ENCODE measurements at regions not wholly inside any gene's neighbourhood (a gene's known extent, or its start where the extent isn't known, plus 50 kb on each side); places are given as distances from the start of the nearest gene placed in this dataset.
A peak's percentile ranks its signal among the peaks of the same experiment; 100 is the strongest.

- intact Hi-C loops (cut with DNase I): no loop called here
- H3K9me3 ChIP-seq (ENCODE audit: control insufficient read depth in 2 of 3, insufficient read depth in 1 of 3, low read length in 3 of 3): no peaks in the 10 kb centered on the region
- FAIRE-seq: no peak
- peaks cover 0 to 4% (median 0%) of the 10 kb centered on the region in 3 donors for H3K4me1 ChIP-seq (ENCODE audit: control insufficient read depth in 2 of 3, insufficient read depth in 2 of 3, low read depth in 1 of 3, low read length in 3 of 3)
- DNase-seq: peak in 2 of 5 donors; percentile 43 to 61
- no peak overlapping the region for H3K4me3 ChIP-seq (ENCODE audit: low read length in 3 of 3)
- no peak for TF ChIP-seq CTCF (IDR thresholded peaks at IDR 0.05; ENCODE audit: borderline replicate concordance, extremely low read depth, insufficient read depth)
- no peak overlapping the region for H3K27ac ChIP-seq (ENCODE audit: low read depth in 2 of 2, low read length in 2 of 2)
- H3K9ac ChIP-seq (ENCODE audit: low read length in 3 of 3): no peak overlapping the region
- H3K27me3 ChIP-seq (ENCODE audit: control insufficient read depth, insufficient read depth, low read length): no peaks in the 10 kb centered on the region
- H3K36me3 ChIP-seq (ENCODE audit: control insufficient read depth in 2 of 3, insufficient read depth in 3 of 3, low read length in 3 of 3): no peaks in the 10 kb centered on the region
These were observed 272.4 kb downstream of the C16orf95 start for GRCh38 chr16:87044829-87045228.

GRCh38 chr16:87045466-87046216 lies 271.6 kb downstream of the C16orf95 start:
- H3K27me3 ChIP-seq (ENCODE audit: control insufficient read depth, insufficient read depth, low read length): no peaks in the 10 kb centered on the region
- no peak for FAIRE-seq
- DNase-seq: peak in 2 of 5 donors; percentile 37 to 59
- H3K9me3 ChIP-seq (ENCODE audit: control insufficient read depth in 2 of 3, insufficient read depth in 1 of 3, low read length in 3 of 3): no peaks in the 10 kb centered on the region
- intact Hi-C loops (cut with DNase I): no loop called here
- H3K4me3 ChIP-seq (ENCODE audit: low read length in 3 of 3): no peak overlapping the region
- H3K9ac ChIP-seq (ENCODE audit: low read length in 3 of 3): no peak overlapping the region
- no peaks in the 10 kb centered on the region for H3K36me3 ChIP-seq (ENCODE audit: control insufficient read depth in 2 of 3, insufficient read depth in 3 of 3, low read length in 3 of 3)
- no peak overlapping the region for H3K27ac ChIP-seq (ENCODE audit: low read depth in 2 of 2, low read length in 2 of 2)
- no peak for TF ChIP-seq CTCF (IDR thresholded peaks at IDR 0.05; ENCODE audit: borderline replicate concordance, extremely low read depth, insufficient read depth)
- peaks cover 0 to 4% (median 0%) of the 10 kb centered on the region in 3 donors for H3K4me1 ChIP-seq (ENCODE audit: control insufficient read depth in 2 of 3, insufficient read depth in 2 of 3, low read depth in 1 of 3, low read length in 3 of 3)

- no peak for TF ChIP-seq CTCF (IDR thresholded peaks at IDR 0.05; ENCODE audit: borderline replicate concordance, extremely low read depth, insufficient read depth)
- no peak overlapping the region for H3K9ac ChIP-seq (ENCODE audit: low read length in 3 of 3)
- peaks cover 0 to 4% (median 0%) of the 10 kb centered on the region in 3 donors for H3K4me1 ChIP-seq (ENCODE audit: control insufficient read depth in 2 of 3, insufficient read depth in 2 of 3, low read depth in 1 of 3, low read length in 3 of 3)
- intact Hi-C loops (cut with DNase I): no loop called here
- no peak overlapping the region for H3K27ac ChIP-seq (ENCODE audit: low read depth in 2 of 2, low read length in 2 of 2)
- FAIRE-seq (no peak), DNase-seq (no peak)
- H3K9me3 ChIP-seq (ENCODE audit: control insufficient read depth in 2 of 3, insufficient read depth in 1 of 3, low read length in 3 of 3): no peaks in the 10 kb centered on the region
- H3K4me3 ChIP-seq (ENCODE audit: low read length in 3 of 3): no peak overlapping the region
- no peaks in the 10 kb centered on the region for H3K27me3 ChIP-seq (ENCODE audit: control insufficient read depth, insufficient read depth, low read length)
- no peaks in the 10 kb centered on the region for H3K36me3 ChIP-seq (ENCODE audit: control insufficient read depth in 2 of 3, insufficient read depth in 3 of 3, low read length in 3 of 3)
These were observed 271.0 kb downstream of the C16orf95 start for GRCh38 chr16:87046235-87046634.

All from kidney (tissue), 13 donors.